Coronary artery (tissue), 2 donors: ENCODE measurements at regions not wholly inside any gene's neighbourhood (a gene's known extent, or its start where the extent isn't known, plus 50 kb on each side); places are given as distances from the start of the nearest gene placed in this dataset.
A peak's percentile ranks its signal among the peaks of the same experiment; 100 is the strongest.

Source experiments
- DNase-seq: peaks from one replicate; pipeline ENCODE4 v3.0.0-alpha.2; 2017; ENCODE audit warnings: low spot score
- H3K27ac ChIP-seq, 2 donors: fragments of 200-600 bp; sonication (generic); one replicate each; pipeline ENCODE4 v1.5.1; 2016 to 2019
- H3K4me3 ChIP-seq: fragments of 200-600 bp; sonication (generic); 2 replicates; pipeline ENCODE4 v1.5.1; 2016; ENCODE audit warnings: mild to moderate bottlenecking, moderate library complexity
- TF ChIP-seq, protein P1 (sequence below): fragments of 200-600 bp; sonication (generic); IDR thresholded peaks from one replicate; pipeline ENCODE4 v1.5.1; 2019; ENCODE audit warnings: antibody characterized with exemption

DNA sequence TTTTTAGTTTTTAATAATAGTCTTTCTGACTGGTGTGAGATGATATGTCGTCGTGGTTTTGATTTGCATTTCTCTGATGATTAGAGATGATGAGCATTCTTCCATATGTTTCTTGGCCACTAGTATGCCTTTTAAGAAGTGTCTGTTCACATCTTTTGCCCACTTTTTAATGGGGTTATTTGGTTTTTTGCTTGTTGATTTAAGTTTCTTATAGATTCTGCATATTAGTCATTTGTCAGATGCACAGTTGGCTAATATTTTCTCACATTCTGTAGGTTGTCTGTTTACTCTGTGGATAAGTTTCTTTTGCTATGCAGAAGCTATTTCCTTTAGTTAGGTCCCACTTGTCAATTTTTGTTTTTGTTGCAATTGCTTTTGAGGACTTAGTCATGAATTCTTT, 185.4 kb downstream of the SUCNR1 start:
- Histone ChIP-seq H3K27ac (no peak overlapping the region), H3K4me3 (no peak overlapping the region)
- no peak for DNase-seq
- TF ChIP-seq, protein P1, sequence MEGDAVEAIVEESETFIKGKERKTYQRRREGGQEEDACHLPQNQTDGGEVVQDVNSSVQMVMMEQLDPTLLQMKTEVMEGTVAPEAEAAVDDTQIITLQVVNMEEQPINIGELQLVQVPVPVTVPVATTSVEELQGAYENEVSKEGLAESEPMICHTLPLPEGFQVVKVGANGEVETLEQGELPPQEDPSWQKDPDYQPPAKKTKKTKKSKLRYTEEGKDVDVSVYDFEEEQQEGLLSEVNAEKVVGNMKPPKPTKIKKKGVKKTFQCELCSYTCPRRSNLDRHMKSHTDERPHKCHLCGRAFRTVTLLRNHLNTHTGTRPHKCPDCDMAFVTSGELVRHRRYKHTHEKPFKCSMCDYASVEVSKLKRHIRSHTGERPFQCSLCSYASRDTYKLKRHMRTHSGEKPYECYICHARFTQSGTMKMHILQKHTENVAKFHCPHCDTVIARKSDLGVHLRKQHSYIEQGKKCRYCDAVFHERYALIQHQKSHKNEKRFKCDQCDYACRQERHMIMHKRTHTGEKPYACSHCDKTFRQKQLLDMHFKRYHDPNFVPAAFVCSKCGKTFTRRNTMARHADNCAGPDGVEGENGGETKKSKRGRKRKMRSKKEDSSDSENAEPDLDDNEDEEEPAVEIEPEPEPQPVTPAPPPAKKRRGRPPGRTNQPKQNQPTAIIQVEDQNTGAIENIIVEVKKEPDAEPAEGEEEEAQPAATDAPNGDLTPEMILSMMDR, result no peak

DNA sequence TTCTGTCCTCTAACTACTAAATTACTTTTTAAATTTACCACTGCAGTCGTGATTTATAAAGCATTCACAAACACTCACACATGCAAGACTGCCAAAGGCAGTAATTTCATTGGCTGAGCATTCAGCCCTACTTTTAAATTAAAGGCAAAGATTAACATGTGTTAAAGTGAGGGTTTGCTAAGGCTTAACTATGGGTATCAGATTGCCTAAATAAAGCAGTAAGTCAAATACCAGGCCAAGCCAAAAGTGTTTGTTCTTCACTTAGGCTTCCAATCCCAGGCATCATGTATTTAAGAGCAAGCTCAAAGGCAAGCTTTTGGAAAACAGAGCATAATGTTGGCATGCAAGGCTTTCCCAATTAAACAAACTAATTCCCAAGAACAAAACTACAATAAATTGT, 187.3 kb downstream of the SUCNR1 start:
- TF ChIP-seq, protein P1, result no peak
- no peak for DNase-seq
- Histone ChIP-seq H3K4me3 (no peak overlapping the region), H3K27ac (no peak overlapping the region)

DNA sequence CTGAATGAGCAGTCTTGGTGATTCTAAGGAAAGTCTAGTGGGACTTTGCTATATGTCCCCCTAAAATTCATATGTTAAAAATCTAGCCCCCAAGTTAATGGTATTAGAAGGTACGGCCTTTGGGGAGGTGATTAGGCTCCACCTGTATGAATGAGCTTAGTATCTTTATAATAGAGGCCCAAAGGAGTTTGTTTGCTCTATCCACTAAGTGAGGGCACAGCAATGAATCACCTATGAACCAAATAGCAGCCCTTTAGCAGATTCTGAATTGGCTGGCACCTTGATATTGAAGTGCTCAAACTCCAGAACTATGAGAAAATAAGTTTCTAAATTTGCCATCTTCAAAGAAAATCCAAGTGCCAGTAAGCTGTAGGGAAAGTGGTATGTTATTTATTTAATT, 187.9 kb downstream of the SUCNR1 start:
- TF ChIP-seq, protein P1, result no peak
- H3K4me3 ChIP-seq, result no peak overlapping the region
- no peak overlapping the region for H3K27ac ChIP-seq
- no peak for DNase-seq

DNA sequence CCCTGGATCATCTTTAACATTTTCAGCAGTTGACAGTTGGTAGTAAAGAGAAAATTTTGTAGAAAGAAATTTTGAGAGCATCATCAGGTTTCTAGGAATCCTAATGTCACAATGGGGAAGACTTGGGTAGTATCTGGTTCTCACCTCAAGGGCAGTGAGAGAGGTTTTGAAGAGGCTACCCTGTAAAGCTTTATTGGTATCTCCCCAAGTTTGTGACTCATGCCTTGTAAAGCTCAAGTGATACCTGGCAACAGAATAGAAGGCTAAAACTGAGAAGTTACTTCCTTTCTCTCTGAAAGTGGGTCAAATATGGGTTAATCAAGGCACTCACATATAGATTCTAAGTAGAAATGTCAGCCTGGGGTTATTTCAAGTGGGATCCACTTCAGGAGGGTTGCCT, 196.4 kb downstream of the SUCNR1 start:
- TF ChIP-seq, protein P1, result no peak
- H3K27ac ChIP-seq, result no peak overlapping the region
- H3K4me3 ChIP-seq, result no peak overlapping the region
- no peak for DNase-seq

DNA sequence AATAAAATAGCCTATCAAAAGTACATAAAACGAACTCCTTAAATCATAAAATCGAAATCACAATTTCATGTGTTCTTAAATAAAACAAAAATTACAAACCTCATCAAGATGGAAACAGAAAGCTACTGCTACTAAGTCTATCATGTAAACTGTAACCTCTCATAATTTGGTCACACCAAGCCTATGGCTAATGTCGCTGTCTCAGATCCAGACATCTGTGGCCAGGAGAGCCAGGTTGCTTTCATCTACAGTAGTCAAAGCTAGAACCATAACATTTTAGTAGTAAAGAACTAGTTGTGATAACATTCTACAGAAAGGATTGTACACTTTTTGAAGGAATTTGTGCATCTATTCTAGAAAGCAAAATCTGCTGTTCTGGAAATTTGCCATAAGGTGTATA, 197.4 kb upstream of the MBNL1 start:
- no peak overlapping the region for H3K27ac ChIP-seq
- H3K4me3 ChIP-seq, result no peak overlapping the region
- DNase-seq, result no peak
- TF ChIP-seq, protein P1, result no peak

DNA sequence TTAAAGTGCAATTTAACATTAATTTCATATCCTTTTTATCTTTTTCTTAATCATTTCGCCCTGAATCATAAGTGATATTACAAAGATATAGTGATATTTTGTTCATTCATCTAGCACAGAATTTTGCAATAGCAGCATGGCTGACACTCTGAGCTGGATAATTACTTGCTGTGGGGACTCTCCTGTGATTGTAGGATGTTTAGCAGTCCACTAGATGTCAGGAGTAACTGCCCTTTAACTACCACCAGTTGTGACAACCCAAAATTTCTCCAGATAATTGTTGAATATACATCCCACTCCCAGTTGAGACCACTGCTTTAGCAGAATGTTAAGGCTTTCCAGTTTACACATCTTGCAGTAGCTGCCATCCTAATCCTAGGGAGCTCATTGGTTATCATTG, 196.8 kb upstream of the MBNL1 start:
- no peak overlapping the region for H3K4me3 ChIP-seq
- no peak for DNase-seq
- TF ChIP-seq, protein P1, result peak; percentile 27
- H3K27ac ChIP-seq, result no peak overlapping the region

DNA sequence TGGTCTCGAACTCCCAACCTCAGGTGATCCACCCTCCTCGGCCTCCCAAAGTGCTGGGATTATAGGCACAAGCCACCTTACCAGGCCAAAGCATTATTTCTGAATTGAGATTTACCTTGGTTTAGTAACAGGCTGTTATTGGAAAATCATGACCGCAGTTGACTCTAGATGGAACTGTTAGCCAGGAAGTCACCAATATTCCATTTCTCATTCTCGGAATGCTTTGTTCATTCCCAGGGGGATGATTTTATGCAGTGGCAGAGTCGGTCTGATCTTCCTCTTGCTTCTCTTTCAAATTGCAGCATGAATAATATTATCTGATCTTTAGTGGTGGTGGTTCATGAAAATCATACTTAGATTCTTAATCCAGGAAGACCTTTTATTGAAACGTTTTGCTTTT, 195.5 kb upstream of the MBNL1 start:
- peak overlapping the region; percentile 25 for H3K4me3 ChIP-seq
- no peak for DNase-seq
- H3K27ac ChIP-seq, result no peak overlapping the region
- TF ChIP-seq, protein P1, result no peak
